ENCODE measurements at regions not wholly inside any gene's neighbourhood (a gene's known extent, or its start where the extent isn't known, plus 50 kb on each side); places are given as distances from the start of the nearest gene placed in this dataset.

DNA sequence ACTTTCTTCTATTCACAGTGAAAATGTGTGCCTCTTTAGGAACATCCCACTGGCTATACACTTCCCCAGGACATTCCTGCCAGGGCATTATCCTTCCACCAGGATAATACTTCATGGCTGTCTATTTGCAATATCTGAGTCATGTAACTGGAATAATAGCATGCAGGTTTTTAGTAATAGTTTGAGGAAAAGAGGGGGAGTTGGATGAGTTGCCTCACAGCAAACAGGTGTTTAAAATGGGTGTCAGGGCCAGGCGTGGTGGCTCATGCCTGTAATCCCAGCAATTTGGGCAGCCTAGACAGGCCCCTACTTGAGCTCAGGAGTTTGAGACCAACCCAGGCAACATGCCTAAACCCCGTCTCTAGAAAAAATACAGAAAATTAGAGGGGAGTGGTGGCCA lies 585.9 kb downstream of the DIPK2A start:
- no peak for DNase-seq
- H2AFZ ChIP-seq (ENCODE audit: low read length), result no peak overlapping the region
- H4K20me1 ChIP-seq (ENCODE audit: control insufficient read depth, insufficient read depth, insufficient read length), result no peaks in the 10 kb centered on the region
- H3K4me1 Mint-ChIP-seq, result peaks cover 13% of the 10 kb centered on the region in 2 experiments
- no peak overlapping the region for H3K9ac ChIP-seq (ENCODE audit: extremely low read depth, insufficient read length, low read length)
- H3K27ac Mint-ChIP-seq, result peak overlapping the region in 1 of 3 experiments; percentile 15; a peak in 1 of 7 replicates
- H2BK12ac ChIP-seq (ENCODE audit: insufficient read length, low read depth, low read length), result no peak overlapping the region
- H3K56ac ChIP-seq (ENCODE audit: insufficient read length, low read depth, low read length), result no peak overlapping the region
- H3K14ac ChIP-seq (ENCODE audit: insufficient read depth, low read length), result no peak overlapping the region
- no peaks in the 10 kb centered on the region for H3K79me2 ChIP-seq (ENCODE audit: insufficient read depth, low read length)
- no peak overlapping the region for H2AK5ac ChIP-seq (ENCODE audit: insufficient read length, low read length)
- H3K9me3 ChIP-seq (ENCODE audit: control insufficient read depth, low read depth, low read length), result no peaks in the 10 kb centered on the region
- no peaks in the 10 kb centered on the region for H3K27me3 ChIP-seq (ENCODE audit: insufficient read depth, low read length)
- no peak overlapping the region for H3T11ph ChIP-seq (ENCODE audit: low read length)
- no peak overlapping the region for H3K4me2 ChIP-seq (ENCODE audit: insufficient read depth, insufficient read length, low read length)
- no peaks in the 10 kb centered on the region for H3K4me1 ChIP-seq (ENCODE audit: insufficient read depth, low read length)
- H4K5ac ChIP-seq (ENCODE audit: insufficient read length, low read depth, low read length), result no peak overlapping the region
- no peaks in the 10 kb centered on the region for H3K27me3 Mint-ChIP-seq (ENCODE audit: low read depth)
- no peak overlapping the region for H4K91ac ChIP-seq (ENCODE audit: insufficient read length, low read depth, low read length)
- no peak overlapping the region for H2BK20ac ChIP-seq (ENCODE audit: low read depth, low read length, poor library complexity, severe bottlenecking)
- H3K36me3 Mint-ChIP-seq (ENCODE audit: insufficient read depth in 1 of 3, low read depth in 3 of 3), result no peaks in the 10 kb centered on the region
- H2BK120ac ChIP-seq (ENCODE audit: low read depth, low read length, poor library complexity, severe bottlenecking), result no peak overlapping the region
- no peak overlapping the region for H3K4ac ChIP-seq (ENCODE audit: low read depth, low read length)
- no peak overlapping the region for H2BK5ac ChIP-seq (ENCODE audit: insufficient read length, low read length)
- no peak overlapping the region for H3K4me3 Mint-ChIP-seq
- H2BK15ac ChIP-seq (ENCODE audit: low read depth, low read length), result no peak overlapping the region
- no peak overlapping the region for H3K27ac ChIP-seq (ENCODE audit: insufficient read length, low read depth, low read length)
- H3K79me1 ChIP-seq (ENCODE audit: insufficient read depth, low read depth, low read length, poor library complexity, severe bottlenecking), result no peaks in the 10 kb centered on the region
- no peak overlapping the region for H3K18ac ChIP-seq (ENCODE audit: insufficient read length, low read depth, low read length)
- no peak overlapping the region for H4K8ac ChIP-seq (replicated peaks; ENCODE audit: insufficient read length, low read depth, low read length)
- no peaks in the 10 kb centered on the region for H3K23me2 ChIP-seq (ENCODE audit: insufficient read length, low read depth, low read length, poor library complexity, severe bottlenecking)
- no CpG with 5 or more reads among the region's 2 CpGs for WGBS (ENCODE audit: extremely low coverage, insufficient read length, low lambda C conversion rate)
- TF ChIP-seq, protein P1, sequence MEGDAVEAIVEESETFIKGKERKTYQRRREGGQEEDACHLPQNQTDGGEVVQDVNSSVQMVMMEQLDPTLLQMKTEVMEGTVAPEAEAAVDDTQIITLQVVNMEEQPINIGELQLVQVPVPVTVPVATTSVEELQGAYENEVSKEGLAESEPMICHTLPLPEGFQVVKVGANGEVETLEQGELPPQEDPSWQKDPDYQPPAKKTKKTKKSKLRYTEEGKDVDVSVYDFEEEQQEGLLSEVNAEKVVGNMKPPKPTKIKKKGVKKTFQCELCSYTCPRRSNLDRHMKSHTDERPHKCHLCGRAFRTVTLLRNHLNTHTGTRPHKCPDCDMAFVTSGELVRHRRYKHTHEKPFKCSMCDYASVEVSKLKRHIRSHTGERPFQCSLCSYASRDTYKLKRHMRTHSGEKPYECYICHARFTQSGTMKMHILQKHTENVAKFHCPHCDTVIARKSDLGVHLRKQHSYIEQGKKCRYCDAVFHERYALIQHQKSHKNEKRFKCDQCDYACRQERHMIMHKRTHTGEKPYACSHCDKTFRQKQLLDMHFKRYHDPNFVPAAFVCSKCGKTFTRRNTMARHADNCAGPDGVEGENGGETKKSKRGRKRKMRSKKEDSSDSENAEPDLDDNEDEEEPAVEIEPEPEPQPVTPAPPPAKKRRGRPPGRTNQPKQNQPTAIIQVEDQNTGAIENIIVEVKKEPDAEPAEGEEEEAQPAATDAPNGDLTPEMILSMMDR (conservative IDR thresholded peaks at IDR 0.05), result no peak
- no peak overlapping the region for H3K23ac ChIP-seq (ENCODE audit: insufficient read length, low read depth, low read length)
- H3K9me3 Mint-ChIP-seq, result no peaks in the 10 kb centered on the region

Measured in H9 (cell line).